ENCODE measurements at regions not wholly inside any gene's neighbourhood (a gene's known extent, or its start where the extent isn't known, plus 50 kb on each side); places are given as distances from the start of the nearest gene placed in this dataset.

- Histone ChIP-seq H2AFZ (replicated peaks) (no peak overlapping the region), H3K9ac (no peak overlapping the region), H3F3A (ENCODE audit: low read depth) (no peaks in the 10 kb centered on the region), H3K4me3 (no peak overlapping the region), H3K36me3 (no peaks in the 10 kb centered on the region), H3K4me1 (no peaks in the 10 kb centered on the region), H3K9me3 (ENCODE audit: low read depth) (no peaks in the 10 kb centered on the region), H3K4me2 (no peak overlapping the region), H3K27ac (no peak overlapping the region), H3K27me3 (no peaks in the 10 kb centered on the region), H4K20me1 (ENCODE audit: low read depth) (no peaks in the 10 kb centered on the region), H3K79me2 (ENCODE audit: low read depth) (no peaks in the 10 kb centered on the region)
- TF ChIP-seq EZH2 (IDR thresholded peaks at IDR 0.05) (no peak), EZH2phosphoT487 (IDR thresholded peaks at IDR 0.05) (no peak), CTCF (IDR thresholded peaks at IDR 0.05) (no peak)
- H3K27ac Mint-ChIP-seq: no peak overlapping the region
- DNase-seq (ENCODE audit: low spot score): no peak
- peaks cover 10% of the 10 kb centered on the region for H3K27me3 Mint-ChIP-seq (ENCODE audit: insufficient read depth, low read depth)
- H3K4me3 Mint-ChIP-seq: no peak overlapping the region
- no peaks in the 10 kb centered on the region for H3K9me3 Mint-ChIP-seq
- H3K36me3 Mint-ChIP-seq: no peaks in the 10 kb centered on the region
- H3K4me1 Mint-ChIP-seq: peaks cover 10% of the 10 kb centered on the region
Observed at GRCh38 chr12:94789510-94790225, 139.3 kb upstream of the TMCC3 start.

- no peak overlapping the region for H3K4me2 ChIP-seq
- H3K9me3 ChIP-seq (ENCODE audit: low read depth): no peaks in the 10 kb centered on the region
- H2AFZ ChIP-seq (replicated peaks): no peak overlapping the region
- no peaks in the 10 kb centered on the region for H3K27me3 ChIP-seq
- H3K27ac ChIP-seq: no peak overlapping the region
- TF ChIP-seq EZH2phosphoT487 (IDR thresholded peaks at IDR 0.05): no peak
- TF ChIP-seq CTCF (IDR thresholded peaks at IDR 0.05): no peak
- no peak for TF ChIP-seq EZH2 (IDR thresholded peaks at IDR 0.05)
- no peaks in the 10 kb centered on the region for H3F3A ChIP-seq (ENCODE audit: low read depth)
- H3K36me3 ChIP-seq: no peaks in the 10 kb centered on the region
- no peak overlapping the region for H3K27ac Mint-ChIP-seq
- no peaks in the 10 kb centered on the region for H4K20me1 ChIP-seq (ENCODE audit: low read depth)
- peaks cover 7% of the 10 kb centered on the region for H3K27me3 Mint-ChIP-seq (ENCODE audit: insufficient read depth, low read depth)
- no peaks in the 10 kb centered on the region for H3K36me3 Mint-ChIP-seq
- H3K4me1 ChIP-seq: no peaks in the 10 kb centered on the region
- H3K9me3 Mint-ChIP-seq: no peaks in the 10 kb centered on the region
- DNase-seq (ENCODE audit: low spot score): no peak
- peaks cover 6% of the 10 kb centered on the region for H3K4me1 Mint-ChIP-seq
- H3K4me3 ChIP-seq: no peak overlapping the region
- no peak overlapping the region for H3K9ac ChIP-seq
- H3K4me3 Mint-ChIP-seq: no peak overlapping the region
- H3K79me2 ChIP-seq (ENCODE audit: low read depth): no peaks in the 10 kb centered on the region
Observed at GRCh38 chr12:94788298-94788697, 137.9 kb upstream of the TMCC3 start.

GRCh38 chr12:94786906-94787305, 136.5 kb upstream of the TMCC3 start:
- Histone ChIP-seq H3K4me2 (no peak overlapping the region), H3K9ac (no peak overlapping the region), H3K4me3 (no peak overlapping the region), H3K27me3 (no peaks in the 10 kb centered on the region), H3K79me2 (ENCODE audit: low read depth) (no peaks in the 10 kb centered on the region), H4K20me1 (ENCODE audit: low read depth) (no peaks in the 10 kb centered on the region), H2AFZ (replicated peaks) (no peak overlapping the region), H3K4me1 (no peaks in the 10 kb centered on the region), H3K9me3 (ENCODE audit: low read depth) (no peaks in the 10 kb centered on the region), H3K27ac (no peak overlapping the region), H3F3A (ENCODE audit: low read depth) (no peaks in the 10 kb centered on the region), H3K36me3 (no peaks in the 10 kb centered on the region)
- TF ChIP-seq EZH2phosphoT487 (IDR thresholded peaks at IDR 0.05): no peak
- TF ChIP-seq EZH2 (IDR thresholded peaks at IDR 0.05): no peak
- no peak for TF ChIP-seq CTCF (IDR thresholded peaks at IDR 0.05)
- Mint-ChIP-seq H3K4me3 (no peak overlapping the region), H3K9me3 (no peaks in the 10 kb centered on the region), H3K27me3 (ENCODE audit: insufficient read depth, low read depth) (peaks cover 4% of the 10 kb centered on the region), H3K4me1 (no peaks in the 10 kb centered on the region), H3K27ac (no peak overlapping the region), H3K36me3 (no peaks in the 10 kb centered on the region)
- no peak for DNase-seq (ENCODE audit: low spot score)
